WTC11 (cell line): ENCODE measurements at regions not wholly inside any gene's neighbourhood (a gene's known extent, or its start where the extent isn't known, plus 50 kb on each side); places are given as distances from the start of the nearest gene placed in this dataset.

Source experiments
- ATAC-seq: fragments of 200-7000 bp; cut with Tn5 transposase; 2 replicates; pipeline ENCODE4 v1.10.0; 2021; ENCODE audit warnings: mild to moderate bottlenecking, moderate library complexity
- CTCF ChIA-PET: fragments of 300-600 bp; sonication (Branson Sonifier 250); formaldehyde crosslinking; loops from one replicate; lab custom pipeline; 2021; ENCODE audit warnings: antibody characterized with exemption; lab: Charles Lee
- POLR2A ChIA-PET: fragments of 350-600 bp; sonication (Branson Sonifier 250); formaldehyde crosslinking; loops from one replicate; lab custom pipeline; 2021; ENCODE audit warnings: antibody characterized with exemption; lab: Charles Lee
- DNase-seq: peaks from one replicate; pipeline ENCODE4 v3.0.0; 2021; ENCODE audit warnings: low spot score
- H3K27ac Mint-ChIP-seq: 2 replicates; pipeline ENCODE4 v1.8.0; 2021; ENCODE audit warnings: mixed read lengths
- H3K27me3 Mint-ChIP-seq: 2 replicates; pipeline ENCODE4 v1.8.0; 2021; ENCODE audit warnings: low read depth, mild to moderate bottlenecking, moderate library complexity, mixed read lengths
- H3K36me3 Mint-ChIP-seq: 2 replicates; pipeline ENCODE4 v1.8.0; 2021; ENCODE audit warnings: mixed read lengths
- H3K4me1 Mint-ChIP-seq: 2 replicates; pipeline ENCODE4 v1.8.0; 2022; ENCODE audit warnings: mixed read lengths
- H3K4me3 Mint-ChIP-seq: 2 replicates; pipeline ENCODE4 v1.8.0; 2021; ENCODE audit warnings: mild to moderate bottlenecking, moderate library complexity, mixed read lengths
- H3K9me3 Mint-ChIP-seq: 2 replicates; pipeline ENCODE4 v1.8.0; 2021; ENCODE audit warnings: mixed read lengths
- CREM ChIP-seq: sonication (generic); formaldehyde crosslinking; IDR thresholded peaks from 2 replicates; pipeline ENCODE4 v1.8.1; 2022; ENCODE audit warnings: mild to moderate bottlenecking, missing genetic modification reagents, moderate library complexity
- FOXP1 ChIP-seq: sonication (generic); formaldehyde crosslinking; IDR thresholded peaks from 2 replicates; pipeline ENCODE4 v1.8.0; 2022; ENCODE audit warnings: missing genetic modification reagents, mild to moderate bottlenecking, moderate library complexity, borderline replicate concordance
- JUN ChIP-seq: sonication (generic); formaldehyde crosslinking; IDR thresholded peaks from 2 replicates; pipeline ENCODE4 v1.8.0; 2023; ENCODE audit warnings: mild to moderate bottlenecking, missing genetic modification reagents
- MYBL2 ChIP-seq: sonication (generic); formaldehyde crosslinking; IDR thresholded peaks from 2 replicates; pipeline ENCODE4 v1.8.1; 2023; ENCODE audit warnings: mild to moderate bottlenecking, moderate library complexity, missing genetic modification reagents
- NFATC4 ChIP-seq: fragments of 250-450 bp; sonication (Bioruptor Pico); IDR thresholded peaks from 2 replicates; pipeline ENCODE4 v1.9.0; 2021; ENCODE audit warnings: mild to moderate bottlenecking
- NFYB ChIP-seq: sonication (generic); formaldehyde crosslinking; conservative IDR thresholded peaks from 2 replicates; pipeline ENCODE4 v1.8.0; 2022; ENCODE audit warnings: low read depth, missing genetic modification reagents
- RORB ChIP-seq: fragments of 250-450 bp; sonication (Bioruptor Pico); IDR thresholded peaks from 2 replicates; pipeline ENCODE4 v1.9.0; 2021; ENCODE audit warnings: mild to moderate bottlenecking
- TEAD1 ChIP-seq: sonication (generic); formaldehyde crosslinking; IDR thresholded peaks from 2 replicates; pipeline ENCODE4 v1.8.0; 2022; ENCODE audit warnings: mild to moderate bottlenecking, missing genetic modification reagents
- ZNF396 ChIP-seq: fragments of 250-450 bp; sonication (Bioruptor Pico); IDR thresholded peaks from 2 replicates; pipeline ENCODE4 v1.8.0; 2021; ENCODE audit warnings: mild to moderate bottlenecking, moderate library complexity, borderline replicate concordance
- TF ChIP-seq, protein P1 (sequence below): sonication (generic); formaldehyde crosslinking; IDR thresholded peaks from 2 replicates; pipeline ENCODE4 v1.8.0; 2023; ENCODE audit warnings: mild to moderate bottlenecking, missing genetic modification reagents
- TF ChIP-seq, protein P2 (sequence below): sonication (generic); formaldehyde crosslinking; IDR thresholded peaks from 2 replicates; pipeline ENCODE4 v1.8.1; 2023; ENCODE audit warnings: mild to moderate bottlenecking, missing genetic modification reagents, moderate library complexity
- TF ChIP-seq, protein P3 (sequence below): fragments of 250-450 bp; sonication (Bioruptor Pico); IDR thresholded peaks from 2 replicates; pipeline ENCODE4 v1.9.0; 2021; ENCODE audit warnings: mild to moderate bottlenecking
- TF ChIP-seq, protein P4 (sequence below): sonication (generic); formaldehyde crosslinking; IDR thresholded peaks from 2 replicates; pipeline ENCODE4 v1.8.1; 2022; ENCODE audit warnings: low read depth, missing genetic modification reagents, borderline replicate concordance
- TF ChIP-seq, protein P5 (sequence below): fragments of 250-450 bp; sonication (Bioruptor Pico); IDR thresholded peaks from 2 replicates; pipeline ENCODE4 v1.9.0; 2021; ENCODE audit warnings: moderate library complexity, mild to moderate bottlenecking, inconsistent platforms, borderline replicate concordance
- TF ChIP-seq, protein P6 (sequence below): sonication (generic); formaldehyde crosslinking; IDR thresholded peaks from 2 replicates; pipeline ENCODE4 v1.8.1; 2023; ENCODE audit warnings: mild to moderate bottlenecking, missing genetic modification reagents, moderate library complexity
- TF ChIP-seq, protein P7 (sequence below): sonication (generic); formaldehyde crosslinking; conservative IDR thresholded peaks from 2 replicates; pipeline ENCODE4 v1.8.1; 2023; ENCODE audit warnings: mild to moderate bottlenecking, low read depth, missing genetic modification reagents, moderate library complexity
- TF ChIP-seq, protein P8 (sequence below): sonication (generic); formaldehyde crosslinking; IDR thresholded peaks from 2 replicates; pipeline ENCODE4 v1.8.1; 2022; ENCODE audit warnings: mild to moderate bottlenecking, moderate library complexity, missing genetic modification reagents
- TF ChIP-seq, protein P9 (sequence below): sonication (generic); formaldehyde crosslinking; IDR thresholded peaks from 2 replicates; pipeline ENCODE4 v1.8.0; 2022; ENCODE audit warnings: mild to moderate bottlenecking, missing genetic modification reagents
- TF ChIP-seq, protein P10 (sequence below): sonication (generic); formaldehyde crosslinking; IDR thresholded peaks from 2 replicates; pipeline ENCODE4 v1.8.0; 2023; ENCODE audit warnings: missing genetic modification reagents

DNA sequence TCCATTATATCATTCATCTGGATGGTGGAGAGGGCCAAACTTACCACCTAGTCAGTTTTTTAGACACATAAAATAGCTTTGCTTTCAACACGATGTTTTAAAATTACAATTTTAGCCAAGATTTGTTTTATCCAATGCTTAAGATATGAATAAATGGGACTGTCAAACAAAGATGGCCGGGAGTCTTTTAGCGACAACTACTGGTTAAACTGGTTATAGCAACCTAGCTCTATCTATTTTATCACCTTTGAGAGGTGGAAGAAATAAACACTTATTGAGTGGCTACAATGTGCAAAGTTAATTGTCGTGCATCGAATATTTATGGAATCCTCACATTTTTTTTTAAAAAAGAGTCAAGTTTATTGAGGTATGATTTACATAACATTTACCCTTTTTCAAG is 279.8 kb downstream of the MIAT start:
- Mint-ChIP-seq H3K27me3 (peaks cover 5% of the 10 kb centered on the region), H3K36me3 (peaks cover 15% of the 10 kb centered on the region), H3K4me1 (peaks cover 9% of the 10 kb centered on the region), H3K4me3 (no peak overlapping the region), H3K9me3 (peaks cover 19% of the 10 kb centered on the region), H3K27ac (no peak overlapping the region)
- no peak for DNase-seq
- POLR2A ChIA-PET: no interaction called here
- CTCF ChIA-PET: interaction anchor here (1.0 to 1.4 kb wide), 2 partner anchors 9 to 12 kb away, joined by 3 read pairs; no protein-coding TSS in a partner anchor
- no peak for TF ChIP-seq MYBL2 (CRISPR knock-in tag)
- TF ChIP-seq, protein P1, sequence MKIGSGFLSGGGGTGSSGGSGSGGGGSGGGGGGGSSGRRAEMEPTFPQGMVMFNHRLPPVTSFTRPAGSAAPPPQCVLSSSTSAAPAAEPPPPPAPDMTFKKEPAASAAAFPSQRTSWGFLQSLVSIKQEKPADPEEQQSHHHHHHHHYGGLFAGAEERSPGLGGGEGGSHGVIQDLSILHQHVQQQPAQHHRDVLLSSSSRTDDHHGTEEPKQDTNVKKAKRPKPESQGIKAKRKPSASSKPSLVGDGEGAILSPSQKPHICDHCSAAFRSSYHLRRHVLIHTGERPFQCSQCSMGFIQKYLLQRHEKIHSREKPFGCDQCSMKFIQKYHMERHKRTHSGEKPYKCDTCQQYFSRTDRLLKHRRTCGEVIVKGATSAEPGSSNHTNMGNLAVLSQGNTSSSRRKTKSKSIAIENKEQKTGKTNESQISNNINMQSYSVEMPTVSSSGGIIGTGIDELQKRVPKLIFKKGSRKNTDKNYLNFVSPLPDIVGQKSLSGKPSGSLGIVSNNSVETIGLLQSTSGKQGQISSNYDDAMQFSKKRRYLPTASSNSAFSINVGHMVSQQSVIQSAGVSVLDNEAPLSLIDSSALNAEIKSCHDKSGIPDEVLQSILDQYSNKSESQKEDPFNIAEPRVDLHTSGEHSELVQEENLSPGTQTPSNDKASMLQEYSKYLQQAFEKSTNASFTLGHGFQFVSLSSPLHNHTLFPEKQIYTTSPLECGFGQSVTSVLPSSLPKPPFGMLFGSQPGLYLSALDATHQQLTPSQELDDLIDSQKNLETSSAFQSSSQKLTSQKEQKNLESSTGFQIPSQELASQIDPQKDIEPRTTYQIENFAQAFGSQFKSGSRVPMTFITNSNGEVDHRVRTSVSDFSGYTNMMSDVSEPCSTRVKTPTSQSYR (CRISPR knock-in tag): no peak
- TF ChIP-seq, protein P2, sequence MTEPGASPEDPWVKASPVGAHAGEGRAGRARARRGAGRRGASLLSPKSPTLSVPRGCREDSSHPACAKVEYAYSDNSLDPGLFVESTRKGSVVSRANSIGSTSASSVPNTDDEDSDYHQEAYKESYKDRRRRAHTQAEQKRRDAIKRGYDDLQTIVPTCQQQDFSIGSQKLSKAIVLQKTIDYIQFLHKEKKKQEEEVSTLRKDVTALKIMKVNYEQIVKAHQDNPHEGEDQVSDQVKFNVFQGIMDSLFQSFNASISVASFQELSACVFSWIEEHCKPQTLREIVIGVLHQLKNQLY (CRISPR knock-in tag): no peak
- TF ChIP-seq, protein P3, sequence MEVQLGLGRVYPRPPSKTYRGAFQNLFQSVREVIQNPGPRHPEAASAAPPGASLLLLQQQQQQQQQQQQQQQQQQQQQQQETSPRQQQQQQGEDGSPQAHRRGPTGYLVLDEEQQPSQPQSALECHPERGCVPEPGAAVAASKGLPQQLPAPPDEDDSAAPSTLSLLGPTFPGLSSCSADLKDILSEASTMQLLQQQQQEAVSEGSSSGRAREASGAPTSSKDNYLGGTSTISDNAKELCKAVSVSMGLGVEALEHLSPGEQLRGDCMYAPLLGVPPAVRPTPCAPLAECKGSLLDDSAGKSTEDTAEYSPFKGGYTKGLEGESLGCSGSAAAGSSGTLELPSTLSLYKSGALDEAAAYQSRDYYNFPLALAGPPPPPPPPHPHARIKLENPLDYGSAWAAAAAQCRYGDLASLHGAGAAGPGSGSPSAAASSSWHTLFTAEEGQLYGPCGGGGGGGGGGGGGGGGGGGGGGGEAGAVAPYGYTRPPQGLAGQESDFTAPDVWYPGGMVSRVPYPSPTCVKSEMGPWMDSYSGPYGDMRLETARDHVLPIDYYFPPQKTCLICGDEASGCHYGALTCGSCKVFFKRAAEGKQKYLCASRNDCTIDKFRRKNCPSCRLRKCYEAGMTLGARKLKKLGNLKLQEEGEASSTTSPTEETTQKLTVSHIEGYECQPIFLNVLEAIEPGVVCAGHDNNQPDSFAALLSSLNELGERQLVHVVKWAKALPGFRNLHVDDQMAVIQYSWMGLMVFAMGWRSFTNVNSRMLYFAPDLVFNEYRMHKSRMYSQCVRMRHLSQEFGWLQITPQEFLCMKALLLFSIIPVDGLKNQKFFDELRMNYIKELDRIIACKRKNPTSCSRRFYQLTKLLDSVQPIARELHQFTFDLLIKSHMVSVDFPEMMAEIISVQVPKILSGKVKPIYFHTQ (CRISPR knock-in tag): no peak
- TF ChIP-seq, protein P4, sequence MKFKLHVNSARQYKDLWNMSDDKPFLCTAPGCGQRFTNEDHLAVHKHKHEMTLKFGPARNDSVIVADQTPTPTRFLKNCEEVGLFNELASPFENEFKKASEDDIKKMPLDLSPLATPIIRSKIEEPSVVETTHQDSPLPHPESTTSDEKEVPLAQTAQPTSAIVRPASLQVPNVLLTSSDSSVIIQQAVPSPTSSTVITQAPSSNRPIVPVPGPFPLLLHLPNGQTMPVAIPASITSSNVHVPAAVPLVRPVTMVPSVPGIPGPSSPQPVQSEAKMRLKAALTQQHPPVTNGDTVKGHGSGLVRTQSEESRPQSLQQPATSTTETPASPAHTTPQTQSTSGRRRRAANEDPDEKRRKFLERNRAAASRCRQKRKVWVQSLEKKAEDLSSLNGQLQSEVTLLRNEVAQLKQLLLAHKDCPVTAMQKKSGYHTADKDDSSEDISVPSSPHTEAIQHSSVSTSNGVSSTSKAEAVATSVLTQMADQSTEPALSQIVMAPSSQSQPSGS: no peak
- no peak for TF ChIP-seq TEAD1 (CRISPR knock-in tag)
- ATAC-seq: no peak

DNA sequence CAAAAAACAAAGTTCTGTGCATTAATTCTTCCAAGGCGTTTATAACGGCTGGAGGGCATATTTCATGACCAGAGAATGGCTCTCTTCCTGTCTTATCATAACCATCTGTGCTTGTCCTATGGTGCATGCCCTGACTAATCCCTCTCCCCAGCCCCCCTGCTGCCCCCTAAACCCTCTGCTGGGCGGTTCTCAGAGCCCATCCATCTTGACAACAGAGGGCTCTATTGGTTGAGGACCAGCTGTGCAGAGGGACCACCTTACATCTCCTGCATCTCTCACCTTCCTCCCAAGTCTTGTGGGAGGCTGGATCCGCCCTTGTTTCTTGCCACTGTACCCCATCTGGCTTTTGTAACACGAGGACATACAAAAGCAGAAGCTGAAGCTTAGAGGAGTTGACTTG is 282.1 kb downstream of the MIAT start:
- H3K36me3 Mint-ChIP-seq: peaks cover 15% of the 10 kb centered on the region
- CTCF ChIA-PET: no interaction called here
- H3K4me1 Mint-ChIP-seq: peaks cover 19% of the 10 kb centered on the region
- ATAC-seq (no peak), DNase-seq (no peak)
- no peak overlapping the region for H3K27ac Mint-ChIP-seq
- H3K9me3 Mint-ChIP-seq: peaks cover 19% of the 10 kb centered on the region
- H3K4me3 Mint-ChIP-seq: no peak overlapping the region
- H3K27me3 Mint-ChIP-seq: peaks cover 5% of the 10 kb centered on the region
- POLR2A ChIA-PET: no interaction called here
- TF ChIP-seq NFYB (CRISPR knock-in tag): no peak
- TF ChIP-seq ZNF396: no peak
- TF ChIP-seq CREM (CRISPR knock-in tag): no peak
- TF ChIP-seq, protein P5, sequence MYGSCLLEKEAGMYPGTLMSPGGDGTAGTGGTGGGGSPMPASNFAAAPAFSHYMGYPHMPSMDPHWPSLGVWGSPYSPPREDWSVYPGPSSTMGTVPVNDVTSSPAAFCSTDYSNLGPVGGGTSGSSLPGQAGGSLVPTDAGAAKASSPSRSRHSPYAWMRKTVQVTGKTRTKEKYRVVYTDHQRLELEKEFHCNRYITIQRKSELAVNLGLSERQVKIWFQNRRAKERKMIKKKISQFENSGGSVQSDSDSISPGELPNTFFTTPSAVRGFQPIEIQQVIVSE (CRISPR knock-in tag): no peak
- TF ChIP-seq, protein P6, sequence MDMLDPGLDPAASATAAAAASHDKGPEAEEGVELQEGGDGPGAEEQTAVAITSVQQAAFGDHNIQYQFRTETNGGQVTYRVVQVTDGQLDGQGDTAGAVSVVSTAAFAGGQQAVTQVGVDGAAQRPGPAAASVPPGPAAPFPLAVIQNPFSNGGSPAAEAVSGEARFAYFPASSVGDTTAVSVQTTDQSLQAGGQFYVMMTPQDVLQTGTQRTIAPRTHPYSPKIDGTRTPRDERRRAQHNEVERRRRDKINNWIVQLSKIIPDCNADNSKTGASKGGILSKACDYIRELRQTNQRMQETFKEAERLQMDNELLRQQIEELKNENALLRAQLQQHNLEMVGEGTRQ: no peak
- no peak for TF ChIP-seq NFATC4
- no peak for TF ChIP-seq RORB
- TF ChIP-seq, protein P7, sequence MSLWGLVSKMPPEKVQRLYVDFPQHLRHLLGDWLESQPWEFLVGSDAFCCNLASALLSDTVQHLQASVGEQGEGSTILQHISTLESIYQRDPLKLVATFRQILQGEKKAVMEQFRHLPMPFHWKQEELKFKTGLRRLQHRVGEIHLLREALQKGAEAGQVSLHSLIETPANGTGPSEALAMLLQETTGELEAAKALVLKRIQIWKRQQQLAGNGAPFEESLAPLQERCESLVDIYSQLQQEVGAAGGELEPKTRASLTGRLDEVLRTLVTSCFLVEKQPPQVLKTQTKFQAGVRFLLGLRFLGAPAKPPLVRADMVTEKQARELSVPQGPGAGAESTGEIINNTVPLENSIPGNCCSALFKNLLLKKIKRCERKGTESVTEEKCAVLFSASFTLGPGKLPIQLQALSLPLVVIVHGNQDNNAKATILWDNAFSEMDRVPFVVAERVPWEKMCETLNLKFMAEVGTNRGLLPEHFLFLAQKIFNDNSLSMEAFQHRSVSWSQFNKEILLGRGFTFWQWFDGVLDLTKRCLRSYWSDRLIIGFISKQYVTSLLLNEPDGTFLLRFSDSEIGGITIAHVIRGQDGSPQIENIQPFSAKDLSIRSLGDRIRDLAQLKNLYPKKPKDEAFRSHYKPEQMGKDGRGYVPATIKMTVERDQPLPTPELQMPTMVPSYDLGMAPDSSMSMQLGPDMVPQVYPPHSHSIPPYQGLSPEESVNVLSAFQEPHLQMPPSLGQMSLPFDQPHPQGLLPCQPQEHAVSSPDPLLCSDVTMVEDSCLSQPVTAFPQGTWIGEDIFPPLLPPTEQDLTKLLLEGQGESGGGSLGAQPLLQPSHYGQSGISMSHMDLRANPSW: no peak
- TF ChIP-seq, protein P8, sequence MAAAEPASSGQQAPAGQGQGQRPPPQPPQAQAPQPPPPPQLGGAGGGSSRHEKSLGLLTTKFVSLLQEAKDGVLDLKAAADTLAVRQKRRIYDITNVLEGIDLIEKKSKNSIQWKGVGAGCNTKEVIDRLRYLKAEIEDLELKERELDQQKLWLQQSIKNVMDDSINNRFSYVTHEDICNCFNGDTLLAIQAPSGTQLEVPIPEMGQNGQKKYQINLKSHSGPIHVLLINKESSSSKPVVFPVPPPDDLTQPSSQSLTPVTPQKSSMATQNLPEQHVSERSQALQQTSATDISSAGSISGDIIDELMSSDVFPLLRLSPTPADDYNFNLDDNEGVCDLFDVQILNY (CRISPR knock-in tag): no peak
- TF ChIP-seq JUN: no peak
- TF ChIP-seq, protein P9, sequence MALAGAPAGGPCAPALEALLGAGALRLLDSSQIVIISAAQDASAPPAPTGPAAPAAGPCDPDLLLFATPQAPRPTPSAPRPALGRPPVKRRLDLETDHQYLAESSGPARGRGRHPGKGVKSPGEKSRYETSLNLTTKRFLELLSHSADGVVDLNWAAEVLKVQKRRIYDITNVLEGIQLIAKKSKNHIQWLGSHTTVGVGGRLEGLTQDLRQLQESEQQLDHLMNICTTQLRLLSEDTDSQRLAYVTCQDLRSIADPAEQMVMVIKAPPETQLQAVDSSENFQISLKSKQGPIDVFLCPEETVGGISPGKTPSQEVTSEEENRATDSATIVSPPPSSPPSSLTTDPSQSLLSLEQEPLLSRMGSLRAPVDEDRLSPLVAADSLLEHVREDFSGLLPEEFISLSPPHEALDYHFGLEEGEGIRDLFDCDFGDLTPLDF: no peak
- no peak for TF ChIP-seq FOXP1 (CRISPR knock-in tag)
- TF ChIP-seq, protein P10, sequence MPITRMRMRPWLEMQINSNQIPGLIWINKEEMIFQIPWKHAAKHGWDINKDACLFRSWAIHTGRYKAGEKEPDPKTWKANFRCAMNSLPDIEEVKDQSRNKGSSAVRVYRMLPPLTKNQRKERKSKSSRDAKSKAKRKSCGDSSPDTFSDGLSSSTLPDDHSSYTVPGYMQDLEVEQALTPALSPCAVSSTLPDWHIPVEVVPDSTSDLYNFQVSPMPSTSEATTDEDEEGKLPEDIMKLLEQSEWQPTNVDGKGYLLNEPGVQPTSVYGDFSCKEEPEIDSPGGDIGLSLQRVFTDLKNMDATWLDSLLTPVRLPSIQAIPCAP (CRISPR knock-in tag): no peak
